ENCODE measurements at regions not wholly inside any gene's neighbourhood (a gene's known extent, or its start where the extent isn't known, plus 50 kb on each side); places are given as distances from the start of the nearest gene placed in this dataset.

GRCh38 chr10:113329121-113329596 is 223.7 kb upstream of the HABP2 start:
- ChIA-PET POLR2A (no interaction called here), CTCF (interaction anchor here (0.7 to 1.0 kb wide), 3 partner anchors 9 to 16 kb away, joined by 3 read pairs; no protein-coding TSS in a partner anchor)
- no peak for TF ChIP-seq CTCF (IDR thresholded peaks at IDR 0.05; ENCODE audit: control extremely low read depth, extremely low read depth, low read depth, missing control alignments)
- no peak for DNase-seq (ENCODE audit: extremely low spot score)

GRCh38 chr10:113331961-113332360 is 220.9 kb upstream of the HABP2 start:
- DNase-seq (ENCODE audit: extremely low spot score): no peak
- ChIA-PET POLR2A (no interaction called here), CTCF (no interaction called here)
- no peak for TF ChIP-seq CTCF (IDR thresholded peaks at IDR 0.05; ENCODE audit: control extremely low read depth, extremely low read depth, low read depth, missing control alignments)

GRCh38 chr10:113333313-113333712 is 219.5 kb upstream of the HABP2 start:
- no peak for DNase-seq (ENCODE audit: extremely low spot score)
- CTCF ChIA-PET: no interaction called here
- POLR2A ChIA-PET: no interaction called here
- no peak for TF ChIP-seq CTCF (IDR thresholded peaks at IDR 0.05; ENCODE audit: control extremely low read depth, extremely low read depth, low read depth, missing control alignments)

- TF ChIP-seq CTCF (IDR thresholded peaks at IDR 0.05; ENCODE audit: control extremely low read depth, extremely low read depth, low read depth, missing control alignments): no peak
- ChIA-PET POLR2A (no interaction called here), CTCF (no interaction called here)
- DNase-seq (ENCODE audit: extremely low spot score): no peak
Observed at GRCh38 chr10:113335592-113335991, 217.3 kb upstream of the HABP2 start.

GRCh38 chr10:113336549-113337130 is 216.2 kb upstream of the HABP2 start:
- DNase-seq (ENCODE audit: extremely low spot score): no peak
- POLR2A ChIA-PET: no interaction called here
- CTCF ChIA-PET: no interaction called here
- TF ChIP-seq CTCF (IDR thresholded peaks at IDR 0.05; ENCODE audit: control extremely low read depth, extremely low read depth, low read depth, missing control alignments): no peak

- no peak for TF ChIP-seq CTCF (IDR thresholded peaks at IDR 0.05; ENCODE audit: control extremely low read depth, extremely low read depth, low read depth, missing control alignments)
- ChIA-PET CTCF (interaction anchor here (1.1 kb wide), 1 partner anchor 9 kb away, joined by 3 read pairs; no protein-coding TSS in a partner anchor), POLR2A (no interaction called here)
- no peak for DNase-seq (ENCODE audit: extremely low spot score)
Observed at GRCh38 chr10:113337142-113337541, 215.7 kb upstream of the HABP2 start.
